DMS53 (cell line): ENCODE measurements at regions not wholly inside any gene's neighbourhood (a gene's known extent, or its start where the extent isn't known, plus 50 kb on each side); places are given as distances from the start of the nearest gene placed in this dataset.

ENCODE experiments used
- DNase-seq: peaks from one replicate; lab custom pipeline; 2025; lab: John Stamatoyannopoulos, UW

GRCh38 chr2:240346015-240346752 lies 89.3 kb upstream of the GPC1 start:
- no peak for DNase-seq

GRCh38 chr2:240346753-240347372 lies 88.6 kb upstream of the GPC1 start:
- no peak for DNase-seq

- DNase-seq: no peak
Measured at GRCh38 chr2:240347373-240347940, 88.0 kb upstream of the GPC1 start.

- no peak for DNase-seq
Measured at GRCh38 chr2:240347949-240348500, 87.4 kb upstream of the GPC1 start.

- no peak for DNase-seq
Measured at GRCh38 chr2:240348522-240348921, 86.9 kb upstream of the GPC1 start.

- no peak for DNase-seq
Measured at GRCh38 chr2:240349133-240350005, 86.1 kb upstream of the GPC1 start.

- no peak for DNase-seq
Measured at GRCh38 chr2:240350006-240350355, 85.5 kb upstream of the GPC1 start.

- DNase-seq: no peak
Measured at GRCh38 chr2:240350696-240351087, 84.8 kb upstream of the GPC1 start.

- DNase-seq: no peak
Measured at GRCh38 chr2:240351088-240351741, 84.2 kb upstream of the GPC1 start.

- DNase-seq: no peak
Measured at GRCh38 chr2:240351826-240352426, 83.5 kb upstream of the GPC1 start.

- no peak for DNase-seq
Measured at GRCh38 chr2:240353086-240353798, 82.2 kb upstream of the GPC1 start.

- DNase-seq: no peak
Measured at GRCh38 chr2:240353944-240354343, 81.5 kb upstream of the GPC1 start.

- no peak for DNase-seq
Measured at GRCh38 chr2:240355001-240355891, 80.2 kb upstream of the GPC1 start.

- DNase-seq: no peak
Measured at GRCh38 chr2:240355962-240356361, 79.5 kb upstream of the GPC1 start.

- no peak for DNase-seq
Measured at GRCh38 chr2:240356700-240357640, 78.5 kb upstream of the GPC1 start.

GRCh38 chr2:240357641-240358012 lies 77.8 kb upstream of the GPC1 start:
- no peak for DNase-seq

GRCh38 chr2:240358080-240358479 lies 77.4 kb upstream of the GPC1 start:
- DNase-seq: no peak

GRCh38 chr2:240358821-240359397 lies 76.6 kb upstream of the GPC1 start:
- no peak for DNase-seq
